B cell (primary cell): ENCODE measurements at regions not wholly inside any gene's neighbourhood (a gene's known extent, or its start where the extent isn't known, plus 50 kb on each side); places are given as distances from the start of the nearest gene placed in this dataset.

Experiments
- CTCF ChIP-seq: fragments of 200-600 bp; IDR thresholded peaks from one replicate; pipeline ENCODE4 v1.8.0; 2022; ENCODE audit warnings: antibody characterized with exemption, mild to moderate bottlenecking
- EZH2 ChIP-seq: IDR thresholded peaks from 2 replicates; pipeline ENCODE4 v1.6.1; 2012; ENCODE audit warnings: borderline replicate concordance, low read depth, mild to moderate bottlenecking, moderate library complexity, low read length; ENCODE audit not compliant: insufficient read depth, poor library complexity, severe bottlenecking

- TF ChIP-seq CTCF = no peak
- TF ChIP-seq EZH2 = no peak
Measured at GRCh38 chr2:77813599-77813998, 291.4 kb upstream of the LRRTM4 start.
